Thoracic aorta (tissue), 2 donors: ENCODE measurements at regions not wholly inside any gene's neighbourhood (a gene's known extent, or its start where the extent isn't known, plus 50 kb on each side); places are given as distances from the start of the nearest gene placed in this dataset.

ENCODE experiments used
- ATAC-seq: fragments of 150-250 bp; one replicate; pipeline ENCODE4 v1.8.0; 2017; ENCODE audit warnings: low read depth; ENCODE audit not compliant: insufficient number of reproducible peaks, low FRiP score
- DNase-seq: peaks from one replicate; pipeline ENCODE4 v3.0.0-alpha.2; 2020; ENCODE audit warnings: low spot score
- H3K27ac ChIP-seq, 2 donors: fragments of 200-600 bp; sonication (generic); 1 replicate in 1 of 2; 2 replicates in 1 of 2; pipeline ENCODE4 v1.5.1; 2016; ENCODE audit warnings: mild to moderate bottlenecking in 2 of 2, moderate library complexity in 2 of 2
- H3K27me3 ChIP-seq: fragments of 200-600 bp; sonication (generic); replicated peaks from 2 replicates; pipeline ENCODE4 v1.6.0; 2016; ENCODE audit warnings: mild to moderate bottlenecking; ENCODE audit not compliant: insufficient read depth
- H3K36me3 ChIP-seq: fragments of 200-600 bp; sonication (generic); one replicate; pipeline ENCODE4 v1.5.1; 2016
- H3K4me1 ChIP-seq, 2 donors: fragments of 200-600 bp; sonication (generic); 1 replicate in 1 of 2; 2 replicates in 1 of 2; pipeline versions ENCODE4 v1.5.1 to v1.6.0; 2016; ENCODE audit warnings: low read depth in 2 of 2, mild to moderate bottlenecking in 1 of 2; ENCODE audit not compliant: control insufficient read depth in 1 of 2
- H3K4me3 ChIP-seq: fragments of 200-600 bp; sonication (generic); 2 replicates; pipeline ENCODE4 v1.5.1; 2016; ENCODE audit warnings: mild to moderate bottlenecking
- H3K9me3 ChIP-seq: fragments of 200-600 bp; sonication (generic); 2 replicates; pipeline ENCODE4 v1.5.1; 2016
- CTCF ChIP-seq: fragments of 200-600 bp; sonication (generic); IDR thresholded peaks from one replicate; pipeline ENCODE4 v1.5.1; 2019; ENCODE audit warnings: antibody characterized with exemption

GRCh38 chr15:72912121-72912520 lies 128.6 kb upstream of the ADPGK start:
- TF ChIP-seq CTCF = no peak
- DNase-seq = no peak

DNA sequence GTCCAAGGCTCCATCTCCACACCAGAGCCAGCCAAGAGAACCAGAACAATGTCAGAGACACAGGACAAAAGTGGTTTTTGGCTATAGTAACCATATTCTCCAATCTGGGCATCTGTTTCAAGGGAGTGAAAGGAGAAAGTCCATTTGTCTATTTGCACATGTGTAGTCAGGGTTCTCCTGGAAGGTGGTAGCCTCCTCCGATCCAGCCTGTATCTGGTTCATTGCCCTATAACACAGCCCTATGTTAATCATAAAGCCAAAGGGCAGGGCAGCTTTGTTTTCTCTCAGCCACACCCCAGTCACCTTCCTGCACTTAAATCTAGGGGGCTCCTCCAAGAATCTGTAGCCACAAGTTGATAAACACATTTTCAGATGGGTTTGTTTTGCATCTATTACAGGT lies 128.1 kb upstream of the ADPGK start:
- no peak overlapping the region for H3K4me3 ChIP-seq
- H3K9me3 ChIP-seq = no peaks in the 10 kb centered on the region
- ATAC-seq (no peak), DNase-seq (no peak)
- no peak overlapping the region for H3K27ac ChIP-seq
- H3K4me1 ChIP-seq = peaks cover 0 to 4% of the 10 kb centered on the region in 2 donors
- no peak for TF ChIP-seq CTCF
- H3K27me3 ChIP-seq = no peaks in the 10 kb centered on the region
- no peaks in the 10 kb centered on the region for H3K36me3 ChIP-seq

More at GRCh38 chr15:72912121-72912520, 128.6 kb upstream of the ADPGK start:
- no peak overlapping the region for H3K4me3 ChIP-seq
- no peaks in the 10 kb centered on the region for H3K36me3 ChIP-seq
- no peak overlapping the region for H3K27ac ChIP-seq
- peaks cover 0 to 4% of the 10 kb centered on the region in 2 donors for H3K4me1 ChIP-seq
- H3K9me3 ChIP-seq = no peaks in the 10 kb centered on the region
- H3K27me3 ChIP-seq = no peaks in the 10 kb centered on the region
- ATAC-seq = no peak

- Histone ChIP-seq H3K4me3 (peak overlapping the region; percentile 18), H3K27ac (no peak overlapping the region), H3K4me1 (peaks cover 0 to 4% of the 10 kb centered on the region in 2 donors), H3K9me3 (no peaks in the 10 kb centered on the region), H3K27me3 (no peaks in the 10 kb centered on the region), H3K36me3 (no peaks in the 10 kb centered on the region)
- DNase-seq (no peak), ATAC-seq (no peak)
- TF ChIP-seq CTCF = no peak
Measured at GRCh38 chr15:72908713-72909112, 125.2 kb upstream of the ADPGK start.

GRCh38 chr15:72907733-72908132 lies 124.2 kb upstream of the ADPGK start:
- TF ChIP-seq CTCF = no peak
- Histone ChIP-seq H3K4me3 (no peak overlapping the region), H3K27me3 (no peaks in the 10 kb centered on the region), H3K9me3 (no peaks in the 10 kb centered on the region), H3K4me1 (peaks cover 7 to 10% of the 10 kb centered on the region in 2 donors), H3K27ac (no peak overlapping the region), H3K36me3 (no peaks in the 10 kb centered on the region)
- no peak for DNase-seq
- ATAC-seq = no peak

- Histone ChIP-seq H3K4me3 (peak overlapping the region; percentile 17), H3K27ac (peak overlapping the region; percentile 75 to 77), H3K9me3 (no peaks in the 10 kb centered on the region), H3K36me3 (no peaks in the 10 kb centered on the region), H3K4me1 (peaks cover 34 to 43% of the 10 kb centered on the region in 2 donors), H3K27me3 (no peaks in the 10 kb centered on the region)
- no peak for DNase-seq
- peak; percentile 82 for ATAC-seq
- no peak for TF ChIP-seq CTCF
Measured at GRCh38 chr15:72902919-72903260, 119.3 kb upstream of the ADPGK start.
